SK-N-SH (cell line): ENCODE measurements at regions not wholly inside any gene's neighbourhood (a gene's known extent, or its start where the extent isn't known, plus 50 kb on each side); places are given as distances from the start of the nearest gene placed in this dataset.

Source experiments
- EP300 ChIP-seq, 2 experiments: IDR thresholded peaks; 2 replicates each; pipeline versions ENCODE4 v1.4.0 to v1.6.1; 2012; ENCODE audit warnings: borderline replicate concordance in 1 of 2, low read depth in 1 of 2, low read length in 1 of 2
- TF ChIP-seq, protein P1 (sequence below): fragments of 200-600 bp; sonication (generic); IDR thresholded peaks from 2 replicates; pipeline ENCODE4 v1.6.1; 2017; ENCODE audit warnings: antibody characterized with exemption, mild to moderate bottlenecking, moderate library complexity
- TF ChIP-seq, protein P2 (sequence below): IDR thresholded peaks from 2 replicates; pipeline ENCODE4 v1.4.0; 2012; ENCODE audit warnings: low read depth

DNA sequence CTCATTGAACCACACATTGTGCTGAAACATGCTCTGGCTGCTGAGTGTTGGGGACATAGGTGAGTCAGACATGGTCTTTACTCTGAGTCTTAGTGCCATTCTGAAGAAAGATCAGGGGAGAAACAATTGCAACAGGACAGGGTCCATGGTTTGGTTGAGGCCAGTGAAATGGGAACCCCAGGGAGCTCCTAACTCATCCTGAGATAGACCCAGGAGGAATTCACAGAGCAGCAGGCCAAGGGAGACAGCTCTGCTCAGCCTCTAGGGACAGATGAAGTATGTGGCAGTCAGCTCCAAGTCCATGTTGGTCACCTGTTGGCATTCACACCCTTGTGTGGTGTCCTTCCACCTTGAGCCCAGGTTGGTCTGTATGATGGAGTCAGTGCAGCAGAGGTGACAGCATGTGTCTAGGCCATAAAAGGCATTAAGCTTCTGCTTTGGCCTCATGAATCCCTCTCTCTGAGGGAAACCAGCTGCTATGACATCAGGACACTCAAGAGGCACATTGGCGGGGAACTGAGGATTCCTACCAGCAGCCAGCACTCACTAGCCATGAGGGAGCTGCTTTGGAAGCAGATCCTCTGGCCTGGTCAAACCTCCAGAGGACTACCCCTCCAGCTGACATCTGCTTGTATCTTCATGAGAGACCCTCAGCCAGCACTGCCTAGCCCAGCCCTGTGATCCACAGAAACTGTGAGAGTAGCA, 50.3 kb upstream of the MYEOV start:
- TF ChIP-seq, protein P1, sequence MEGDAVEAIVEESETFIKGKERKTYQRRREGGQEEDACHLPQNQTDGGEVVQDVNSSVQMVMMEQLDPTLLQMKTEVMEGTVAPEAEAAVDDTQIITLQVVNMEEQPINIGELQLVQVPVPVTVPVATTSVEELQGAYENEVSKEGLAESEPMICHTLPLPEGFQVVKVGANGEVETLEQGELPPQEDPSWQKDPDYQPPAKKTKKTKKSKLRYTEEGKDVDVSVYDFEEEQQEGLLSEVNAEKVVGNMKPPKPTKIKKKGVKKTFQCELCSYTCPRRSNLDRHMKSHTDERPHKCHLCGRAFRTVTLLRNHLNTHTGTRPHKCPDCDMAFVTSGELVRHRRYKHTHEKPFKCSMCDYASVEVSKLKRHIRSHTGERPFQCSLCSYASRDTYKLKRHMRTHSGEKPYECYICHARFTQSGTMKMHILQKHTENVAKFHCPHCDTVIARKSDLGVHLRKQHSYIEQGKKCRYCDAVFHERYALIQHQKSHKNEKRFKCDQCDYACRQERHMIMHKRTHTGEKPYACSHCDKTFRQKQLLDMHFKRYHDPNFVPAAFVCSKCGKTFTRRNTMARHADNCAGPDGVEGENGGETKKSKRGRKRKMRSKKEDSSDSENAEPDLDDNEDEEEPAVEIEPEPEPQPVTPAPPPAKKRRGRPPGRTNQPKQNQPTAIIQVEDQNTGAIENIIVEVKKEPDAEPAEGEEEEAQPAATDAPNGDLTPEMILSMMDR: no peak
- TF ChIP-seq, protein P2, sequence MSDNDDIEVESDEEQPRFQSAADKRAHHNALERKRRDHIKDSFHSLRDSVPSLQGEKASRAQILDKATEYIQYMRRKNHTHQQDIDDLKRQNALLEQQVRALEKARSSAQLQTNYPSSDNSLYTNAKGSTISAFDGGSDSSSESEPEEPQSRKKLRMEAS: no peak
- TF ChIP-seq EP300 (IDR thresholded peaks at IDR 0.05; ENCODE audit: borderline replicate concordance in 1 of 2, low read depth in 1 of 2, low read length in 1 of 2): no peak
